ENCODE measurements at regions not wholly inside any gene's neighbourhood (a gene's known extent, or its start where the extent isn't known, plus 50 kb on each side); places are given as distances from the start of the nearest gene placed in this dataset.

DNA sequence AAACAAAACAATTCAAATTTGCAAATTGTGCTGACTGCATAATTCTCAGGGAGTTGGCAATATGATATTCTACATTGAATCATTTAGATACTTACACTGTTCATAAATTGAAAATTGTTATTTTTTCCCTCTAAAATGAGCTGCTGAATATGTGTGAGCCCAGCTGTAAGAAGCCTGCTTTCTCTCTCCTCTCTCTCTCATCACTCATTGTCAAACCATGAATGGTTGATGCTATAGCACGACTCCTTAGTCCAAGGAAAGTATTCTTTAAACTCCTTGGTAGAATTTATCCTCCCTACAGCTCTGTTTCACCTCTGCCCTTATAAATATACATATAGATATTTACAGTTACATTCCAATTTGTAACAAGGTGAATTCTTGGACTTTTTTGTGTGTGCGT, 116.4 kb upstream of the POU3F2 start:
- Histone ChIP-seq H3K4me3 (no peak overlapping the region), H3K27me3 (no peaks in the 10 kb centered on the region), H3K9me3 (no peaks in the 10 kb centered on the region), H3K36me3 (ENCODE audit: low read depth, missing control alignments) (no peaks in the 10 kb centered on the region), H3K4me1 (no peaks in the 10 kb centered on the region), H3K27ac (no peak overlapping the region)
- 62 to 75% methylated on average over 2 of the region's 2 CpGs for WGBS, 2 donors
- intact Hi-C loops (cut with DNase I; ENCODE audit: low total_unique reads) = no loop called here
- no peak for DNase-seq
- TF ChIP-seq CTCF (IDR thresholded peaks at IDR 0.05) (no peak), POLR2A (IDR thresholded peaks at IDR 0.05) (no peak)

DNA sequence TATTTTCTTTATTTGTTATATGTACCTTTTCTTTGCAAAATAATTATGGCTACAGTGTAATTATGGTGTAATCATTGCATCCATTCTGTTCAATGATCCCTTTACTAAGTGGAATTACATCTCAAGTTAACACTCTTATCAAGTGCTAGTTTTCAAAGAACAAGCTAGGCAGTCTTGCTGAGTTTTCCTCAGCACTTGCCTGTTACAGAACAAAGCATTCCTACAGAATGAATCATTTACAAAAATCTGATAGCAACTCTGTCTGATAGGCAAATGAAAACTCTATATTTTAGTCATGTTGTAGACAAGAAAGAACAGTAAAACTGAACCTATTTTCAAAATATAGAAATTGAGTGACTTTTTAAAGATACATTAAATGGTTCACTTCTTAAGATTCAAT, 109.8 kb upstream of the POU3F2 start:
- DNase-seq = no peak
- Histone ChIP-seq H3K4me1 (no peaks in the 10 kb centered on the region), H3K9me3 (no peaks in the 10 kb centered on the region), H3K36me3 (ENCODE audit: low read depth, missing control alignments) (no peaks in the 10 kb centered on the region), H3K27me3 (no peaks in the 10 kb centered on the region), H3K27ac (no peak overlapping the region), H3K4me3 (no peak overlapping the region)
- intact Hi-C loops (cut with DNase I; ENCODE audit: low total_unique reads) = no loop called here
- TF ChIP-seq POLR2A (IDR thresholded peaks at IDR 0.05) = no peak
- TF ChIP-seq CTCF (IDR thresholded peaks at IDR 0.05) = no peak

GRCh38 chr6:98747273-98747672, 87.1 kb upstream of the POU3F2 start:
- Histone ChIP-seq H3K9me3 (no peaks in the 10 kb centered on the region), H3K36me3 (ENCODE audit: low read depth, missing control alignments) (no peaks in the 10 kb centered on the region), H3K4me1 (no peaks in the 10 kb centered on the region), H3K27ac (no peak overlapping the region), H3K4me3 (no peak overlapping the region), H3K27me3 (no peaks in the 10 kb centered on the region)
- no peak for DNase-seq
- TF ChIP-seq CTCF (IDR thresholded peaks at IDR 0.05) = no peak
- TF ChIP-seq POLR2A (IDR thresholded peaks at IDR 0.05) = no peak
- WGBS, 2 donors = 76 to 88% methylated on average over 1 of the region's 1 CpG
- intact Hi-C loops (cut with DNase I; ENCODE audit: low total_unique reads) = no loop called here

- no peak for DNase-seq
- TF ChIP-seq POLR2A (IDR thresholded peaks at IDR 0.05) = no peak
- TF ChIP-seq CTCF (IDR thresholded peaks at IDR 0.05) = no peak
- no peaks in the 10 kb centered on the region for H3K9me3 ChIP-seq
- 74 to 83% methylated on average over 3 of the region's 3 CpGs for WGBS, 2 donors
- H3K36me3 ChIP-seq (ENCODE audit: low read depth, missing control alignments) = no peaks in the 10 kb centered on the region
- no peaks in the 10 kb centered on the region for H3K27me3 ChIP-seq
- no peak overlapping the region for H3K4me3 ChIP-seq
- no peak overlapping the region for H3K27ac ChIP-seq
- intact Hi-C loops (cut with DNase I; ENCODE audit: low total_unique reads) = no loop called here
- no peaks in the 10 kb centered on the region for H3K4me1 ChIP-seq
Measured at GRCh38 chr6:98747960-98748359, 86.4 kb upstream of the POU3F2 start.

DNA sequence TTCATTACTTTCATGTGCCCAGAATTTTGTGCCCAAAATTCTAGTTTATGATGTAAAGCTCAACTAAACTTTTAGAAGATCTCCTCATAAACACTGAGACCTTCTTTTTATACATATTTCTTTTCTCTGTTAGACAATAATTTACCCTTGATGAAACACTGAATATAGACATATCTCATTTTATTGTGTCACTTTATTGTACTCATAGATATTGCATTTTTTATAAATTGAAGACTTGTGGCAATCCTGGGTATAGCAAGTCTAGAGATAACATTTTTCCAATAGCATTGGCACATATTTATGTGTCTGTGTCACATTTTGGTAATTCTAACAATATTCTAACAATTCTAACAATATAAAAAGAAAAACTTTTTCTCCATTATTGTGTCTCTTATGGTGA, 74.9 kb upstream of the POU3F2 start:
- no peak overlapping the region for H3K4me3 ChIP-seq
- H3K36me3 ChIP-seq (ENCODE audit: low read depth, missing control alignments) = no peaks in the 10 kb centered on the region
- H3K27me3 ChIP-seq = no peaks in the 10 kb centered on the region
- no peak for TF ChIP-seq POLR2A (IDR thresholded peaks at IDR 0.05)
- TF ChIP-seq CTCF (IDR thresholded peaks at IDR 0.05) = peak in 1 of 3 experiments; percentile 19
- intact Hi-C loops (cut with DNase I; ENCODE audit: low total_unique reads) = no loop called here
- no peaks in the 10 kb centered on the region for H3K4me1 ChIP-seq
- no peak for DNase-seq
- H3K27ac ChIP-seq = no peak overlapping the region
- H3K9me3 ChIP-seq = no peaks in the 10 kb centered on the region

All from testis (tissue), 2 donors.